HG02973 (cell line): ENCODE measurements at regions not wholly inside any gene's neighbourhood (a gene's known extent, or its start where the extent isn't known, plus 50 kb on each side); places are given as distances from the start of the nearest gene placed in this dataset.
"Not testable (repeated sequence)": the region's sequence is repeated elsewhere in the genome, so short reads cannot be mapped to it uniquely, and the experiment has no call there.

Experiments used
- ATAC-seq: cut with Tn5 transposase; IDR thresholded peaks from one replicate; pipeline ENCODE4 v1.9.1; 2021; ENCODE audit warnings: moderate library complexity; ENCODE audit not compliant: unreplicated experiment

DNA sequence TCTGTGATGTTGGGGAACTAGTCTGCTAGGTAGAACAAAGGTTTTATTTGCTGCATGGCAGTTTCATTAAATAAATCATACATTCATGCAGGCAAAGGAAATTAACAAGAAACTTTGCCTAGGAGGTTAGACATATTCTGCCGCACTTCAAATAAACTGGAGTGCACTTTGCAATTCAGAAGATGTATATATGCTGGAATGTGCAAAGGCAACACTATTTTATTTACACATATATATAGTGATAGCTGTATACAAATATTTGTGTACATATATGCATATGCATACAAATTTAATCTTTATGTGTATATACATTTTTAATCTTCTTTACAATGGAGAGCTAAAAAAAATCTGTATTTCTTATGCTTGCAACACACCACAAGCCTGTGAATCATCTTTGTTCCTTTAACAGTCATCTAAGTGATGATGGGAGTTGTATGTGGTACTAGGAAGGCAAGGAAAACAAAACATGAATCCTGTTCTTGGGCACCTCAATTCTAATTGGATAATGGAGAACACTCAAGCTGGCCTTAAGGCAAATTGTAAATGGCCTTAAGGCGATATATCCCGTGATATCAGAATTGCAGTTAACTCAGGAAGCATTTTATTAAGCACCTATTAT, 605.8 kb upstream of the CAMK1G start:
- ATAC-seq = no peak

DNA sequence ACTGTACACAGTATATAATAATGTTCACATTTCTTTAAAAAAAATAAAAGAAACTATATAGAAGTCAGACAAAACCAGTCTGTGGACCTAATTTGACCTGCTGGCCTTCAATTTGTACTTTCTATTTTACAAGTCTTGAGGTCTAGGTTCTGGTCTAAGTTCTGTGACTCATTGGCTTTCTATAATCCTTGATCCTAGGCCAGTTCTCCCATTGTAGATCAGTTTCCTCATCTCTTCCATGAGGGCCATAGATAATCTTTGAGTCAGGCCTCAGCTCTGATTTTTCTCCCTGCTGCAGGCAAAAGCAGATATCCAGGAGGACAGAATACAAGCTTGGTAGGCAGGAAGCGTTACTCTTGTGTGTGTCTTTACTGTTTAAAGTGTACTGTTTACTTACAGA, 603.7 kb upstream of the CAMK1G start:
- ATAC-seq = no peak

DNA sequence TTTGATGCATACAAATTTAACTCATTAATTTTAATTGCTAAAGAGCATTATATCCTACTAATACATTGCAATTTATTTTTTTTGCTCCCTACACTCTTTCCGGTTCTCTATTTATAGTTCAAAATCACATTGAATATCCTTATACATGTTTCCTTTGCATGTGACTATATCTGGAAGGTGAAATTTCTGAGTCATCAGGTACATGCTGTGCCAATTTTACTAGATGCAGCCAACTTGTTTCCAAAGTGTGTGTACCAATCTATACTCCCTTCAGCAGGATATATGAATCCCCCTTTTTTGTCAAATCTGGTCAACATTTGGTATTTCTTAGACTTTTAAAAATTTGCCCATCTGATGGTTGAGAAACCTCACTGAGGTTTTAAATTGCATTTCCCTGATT, 602.9 kb upstream of the CAMK1G start:
- ATAC-seq = no peak

DNA sequence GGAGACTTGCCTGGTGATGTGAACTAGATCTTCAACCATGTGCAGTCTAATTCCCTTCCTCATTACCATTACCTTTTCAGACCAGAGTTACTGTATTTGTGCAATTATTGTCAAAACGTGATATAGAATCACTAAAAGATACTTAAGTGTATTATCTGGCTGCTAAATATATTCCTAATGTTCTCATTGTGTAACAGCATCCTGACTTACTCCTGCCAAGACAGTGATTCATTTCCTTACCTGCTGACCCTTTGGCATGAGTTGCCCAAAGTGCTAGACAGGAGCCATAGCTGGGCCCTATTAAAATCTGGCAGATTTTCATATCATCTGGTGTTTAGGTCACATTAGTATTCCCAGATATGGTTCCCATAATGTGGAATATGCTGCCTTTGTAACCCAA, 598.3 kb upstream of the CAMK1G start:
- no peak for ATAC-seq

DNA sequence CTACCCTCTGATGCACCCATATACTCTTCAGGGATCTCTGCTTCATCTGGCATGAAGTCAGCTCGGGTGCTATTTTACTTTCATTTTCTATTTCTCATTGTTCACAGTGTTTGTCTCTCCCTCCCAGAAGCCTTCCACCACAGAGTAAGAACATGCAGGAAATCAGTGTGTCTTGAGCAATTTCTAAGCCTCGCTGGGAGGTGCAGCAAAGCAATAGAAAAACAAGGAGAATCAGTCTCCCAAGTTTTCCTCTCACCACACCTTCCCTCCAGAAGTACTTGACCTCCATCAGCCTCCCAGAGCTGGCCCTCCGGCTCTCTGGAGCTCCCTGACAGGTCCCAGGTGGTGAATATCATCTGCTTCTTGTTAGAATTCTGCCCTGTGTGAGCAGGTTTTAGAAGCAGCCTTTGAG, 594.7 kb upstream of the CAMK1G start:
- ATAC-seq = peak; percentile 96

DNA sequence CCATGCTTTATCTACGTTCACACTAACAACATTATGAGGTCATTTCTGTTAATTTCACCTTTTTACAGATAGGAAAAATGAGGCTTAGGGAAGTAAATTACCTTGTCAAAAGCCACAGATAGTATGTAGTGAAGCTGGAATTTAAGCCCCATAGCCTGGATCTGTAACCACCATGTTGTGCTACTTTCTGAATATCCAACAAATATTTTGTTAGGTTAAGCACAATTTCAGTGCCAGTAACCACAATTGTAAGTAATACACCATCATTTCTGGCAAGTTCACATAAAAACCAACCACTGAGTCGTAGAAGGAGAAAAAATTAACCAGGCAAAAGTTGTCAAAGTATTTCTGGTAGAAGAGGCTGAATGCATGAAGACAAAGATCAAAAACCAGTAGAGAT, 593.1 kb upstream of the CAMK1G start:
- ATAC-seq = no peak

DNA sequence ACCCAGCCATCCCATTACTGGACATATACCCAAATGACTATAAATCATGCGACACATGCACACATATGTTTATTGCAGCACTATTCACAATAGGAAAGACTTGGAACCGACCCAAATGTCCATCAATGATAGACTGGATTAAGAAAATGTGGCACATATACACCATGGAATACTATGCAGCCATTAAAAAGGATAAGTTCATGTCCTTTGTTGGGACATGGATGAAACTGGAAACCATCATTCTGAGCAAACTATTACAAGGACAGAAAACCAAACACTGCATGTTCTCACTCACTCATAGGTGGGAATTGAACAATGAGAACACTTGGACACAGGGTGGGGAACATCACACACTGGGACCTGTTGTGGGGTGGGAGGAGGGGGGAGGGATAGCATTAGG, 586.5 kb upstream of the CAMK1G start:
- ATAC-seq = not testable (repeated sequence)

DNA sequence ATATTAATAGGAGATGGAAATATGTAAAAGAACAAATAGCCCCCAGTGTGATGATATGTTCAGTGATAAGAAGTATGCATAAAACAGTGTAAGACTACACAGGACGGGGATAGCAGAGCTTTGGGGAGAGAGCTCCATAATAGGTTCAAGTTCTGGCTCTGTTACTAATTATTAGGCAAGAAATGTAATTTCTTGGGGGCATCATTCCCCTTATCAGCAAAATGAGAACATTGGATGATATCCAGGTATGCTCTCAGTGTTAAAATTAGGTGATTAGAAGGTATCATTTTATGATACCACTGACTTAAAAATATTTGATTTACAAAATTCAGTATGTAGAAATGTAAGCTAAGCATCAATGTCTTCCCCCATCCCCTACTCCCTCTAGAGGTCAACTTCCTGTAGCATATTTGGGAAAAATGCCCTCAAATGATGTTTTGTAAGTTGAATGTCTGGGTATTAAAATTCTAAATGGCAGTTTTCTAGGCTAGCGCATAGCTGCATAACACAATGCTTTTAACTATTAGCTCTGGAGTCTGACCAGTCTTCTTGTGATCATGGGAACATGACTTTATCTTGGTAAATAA, 585.7 kb upstream of the CAMK1G start:
- ATAC-seq = no peak

DNA sequence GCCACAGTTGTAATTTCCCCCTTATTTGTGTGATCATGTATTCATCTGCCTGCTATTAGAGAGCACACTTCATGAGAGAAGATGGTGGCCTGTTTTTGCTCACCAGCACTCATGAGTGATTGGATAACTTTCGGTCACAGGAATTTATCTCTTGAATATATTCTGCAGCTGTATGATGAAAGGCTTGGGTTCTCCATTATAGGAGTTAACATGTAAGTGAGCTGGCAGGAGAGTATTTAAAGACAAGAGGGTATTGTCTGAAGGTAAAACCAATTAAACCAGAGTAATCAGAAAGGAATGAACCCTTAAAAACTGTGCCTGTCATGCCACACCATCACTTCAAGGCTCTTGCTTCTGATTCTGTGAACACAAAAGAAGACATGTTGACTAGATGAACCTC, 574.9 kb upstream of the CAMK1G start:
- ATAC-seq = no peak

DNA sequence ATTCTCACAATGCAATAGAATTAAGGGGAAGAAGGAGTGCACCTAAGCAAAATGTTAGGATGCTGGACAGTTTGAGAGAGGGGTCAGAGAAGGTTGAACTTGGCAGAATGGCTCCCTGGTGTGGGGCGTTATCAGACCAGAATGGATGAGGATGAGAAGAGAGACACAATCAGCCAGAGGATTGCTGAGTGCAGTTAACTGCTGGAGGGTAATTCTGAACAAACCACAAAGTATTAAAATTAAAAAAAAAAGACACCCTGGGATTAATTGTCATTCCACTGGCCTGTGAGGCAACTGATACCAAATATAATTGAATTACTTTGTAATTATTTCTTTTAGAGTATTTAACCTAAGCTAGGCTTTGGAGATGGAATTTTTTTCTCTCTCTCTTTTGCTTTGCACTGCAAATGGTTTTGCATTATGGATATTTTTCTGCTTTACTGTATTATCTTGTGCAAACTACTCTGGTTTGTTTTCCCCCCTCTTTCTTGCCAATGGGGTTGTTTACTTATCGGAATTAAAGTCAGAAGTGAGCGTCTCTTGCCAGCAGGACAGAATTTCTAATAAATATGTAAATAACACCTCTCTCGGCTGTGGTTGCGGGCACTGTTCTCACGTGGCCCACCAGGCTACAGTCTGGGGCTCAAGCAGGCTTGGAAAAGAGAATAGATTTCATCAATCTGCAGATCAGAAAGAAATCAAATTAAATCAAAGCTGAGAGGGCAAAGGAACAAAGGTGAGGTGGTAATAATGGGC, 572.9 kb upstream of the CAMK1G start:
- ATAC-seq = no peak

DNA sequence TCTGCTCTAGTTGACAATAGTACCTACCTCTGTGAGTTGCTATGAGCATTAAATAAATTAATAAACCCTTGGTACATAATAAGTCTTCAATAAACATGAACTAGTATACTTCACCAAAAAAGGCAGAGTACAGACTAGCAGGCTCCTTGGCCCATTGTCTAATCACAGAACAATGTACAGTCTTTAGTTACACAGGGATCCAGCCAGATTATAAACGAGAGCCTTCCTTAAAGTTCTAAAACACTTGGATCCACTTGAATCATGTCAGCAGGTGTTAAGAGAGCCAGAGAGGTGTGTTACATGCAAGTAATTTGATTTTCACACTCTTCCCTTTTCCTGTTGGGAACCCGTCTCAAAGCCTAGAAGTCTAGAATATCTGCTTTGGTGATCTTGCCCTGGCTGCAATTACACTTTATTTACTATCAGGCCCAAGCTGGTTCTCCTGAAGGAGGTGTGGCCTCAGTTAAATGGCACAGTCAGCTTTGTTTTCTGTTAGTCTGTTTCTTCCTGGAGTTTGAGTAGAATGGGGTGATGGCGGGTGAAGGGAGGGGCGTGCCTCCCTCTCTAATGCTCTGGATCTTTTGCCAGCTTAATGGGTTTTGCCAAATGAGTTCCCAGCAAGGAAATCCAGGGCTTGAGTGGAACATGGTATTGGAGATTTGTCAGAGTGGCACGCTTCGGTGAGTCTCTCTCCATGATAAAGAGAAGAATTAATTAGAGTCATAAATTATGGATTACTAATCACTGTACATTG, 570.9 kb upstream of the CAMK1G start:
- ATAC-seq = no peak

DNA sequence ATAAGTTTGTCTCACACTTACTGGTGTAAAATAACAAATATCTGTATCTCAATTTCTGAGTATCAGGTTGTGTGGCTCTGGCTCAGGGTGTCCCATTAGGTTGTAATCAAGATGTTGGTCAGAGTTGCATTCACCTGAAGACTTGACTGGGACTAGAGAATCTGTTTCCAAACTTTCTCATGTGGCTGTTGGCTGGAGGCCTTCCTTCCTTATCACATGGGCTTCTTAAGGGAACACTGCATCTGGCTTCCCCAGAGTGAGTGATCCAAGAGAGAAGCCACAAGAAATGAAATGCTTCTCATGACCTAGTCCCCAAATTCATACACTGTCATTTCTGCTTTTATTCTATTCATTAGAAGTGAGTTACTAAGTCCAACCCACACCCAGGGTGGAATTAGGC, 568.4 kb upstream of the CAMK1G start:
- ATAC-seq = no peak

DNA sequence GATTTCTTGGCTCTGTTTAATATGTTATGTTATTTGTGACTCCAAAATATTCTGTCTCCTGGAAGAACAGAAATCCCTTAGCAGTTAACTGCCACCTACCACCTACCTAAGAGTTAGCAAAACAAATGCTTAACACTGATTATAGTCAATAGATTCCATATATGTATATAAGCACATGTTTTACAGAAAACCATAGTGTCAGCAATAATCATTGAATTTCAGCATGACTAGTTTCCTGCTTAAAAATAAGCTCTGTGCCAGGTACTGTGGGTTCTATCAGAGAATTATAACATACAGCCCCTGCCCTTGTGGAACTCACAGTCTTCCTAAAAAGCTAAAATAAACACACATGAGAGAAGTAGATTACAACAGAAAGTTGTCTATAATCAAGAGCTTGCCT, 561.9 kb upstream of the CAMK1G start:
- no peak for ATAC-seq

DNA sequence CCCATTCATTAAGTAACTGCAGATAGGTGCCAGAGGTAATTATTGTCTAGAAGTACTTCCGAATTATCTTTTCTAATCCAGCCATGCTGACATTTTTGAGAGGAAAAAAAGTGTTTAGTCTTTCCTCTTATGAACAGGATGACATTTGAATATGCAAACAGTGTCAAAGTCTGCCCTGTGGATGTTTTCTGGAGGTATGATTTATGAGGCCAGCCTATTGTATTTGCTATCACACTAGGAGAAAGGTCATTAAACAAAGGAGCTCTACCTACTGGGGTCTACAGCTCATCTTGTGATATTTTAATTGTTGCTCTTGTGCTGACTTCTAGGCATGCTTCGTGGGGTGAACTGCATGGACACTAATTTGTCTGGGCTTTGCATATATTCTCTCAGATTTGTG, 559.7 kb upstream of the CAMK1G start:
- ATAC-seq = no peak

DNA sequence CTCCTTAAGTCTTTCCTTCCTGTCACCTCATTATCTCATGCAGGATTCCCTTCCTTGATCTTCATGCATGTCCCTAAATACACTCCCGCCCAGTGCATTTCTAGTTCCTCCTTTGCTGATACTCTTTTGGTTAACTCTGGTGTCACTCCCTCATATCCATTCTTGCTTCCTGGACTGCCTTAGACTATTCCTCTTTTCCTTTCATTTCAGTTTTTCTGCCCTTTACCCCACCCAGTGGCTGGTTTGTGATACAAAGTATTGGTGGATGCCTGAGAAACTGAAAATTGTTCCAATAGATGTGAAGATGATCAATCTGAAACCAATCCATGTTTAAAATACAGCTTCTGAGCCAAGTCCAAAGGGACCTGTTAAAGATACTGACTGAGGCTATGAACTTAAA, 553.8 kb upstream of the CAMK1G start:
- no peak for ATAC-seq

DNA sequence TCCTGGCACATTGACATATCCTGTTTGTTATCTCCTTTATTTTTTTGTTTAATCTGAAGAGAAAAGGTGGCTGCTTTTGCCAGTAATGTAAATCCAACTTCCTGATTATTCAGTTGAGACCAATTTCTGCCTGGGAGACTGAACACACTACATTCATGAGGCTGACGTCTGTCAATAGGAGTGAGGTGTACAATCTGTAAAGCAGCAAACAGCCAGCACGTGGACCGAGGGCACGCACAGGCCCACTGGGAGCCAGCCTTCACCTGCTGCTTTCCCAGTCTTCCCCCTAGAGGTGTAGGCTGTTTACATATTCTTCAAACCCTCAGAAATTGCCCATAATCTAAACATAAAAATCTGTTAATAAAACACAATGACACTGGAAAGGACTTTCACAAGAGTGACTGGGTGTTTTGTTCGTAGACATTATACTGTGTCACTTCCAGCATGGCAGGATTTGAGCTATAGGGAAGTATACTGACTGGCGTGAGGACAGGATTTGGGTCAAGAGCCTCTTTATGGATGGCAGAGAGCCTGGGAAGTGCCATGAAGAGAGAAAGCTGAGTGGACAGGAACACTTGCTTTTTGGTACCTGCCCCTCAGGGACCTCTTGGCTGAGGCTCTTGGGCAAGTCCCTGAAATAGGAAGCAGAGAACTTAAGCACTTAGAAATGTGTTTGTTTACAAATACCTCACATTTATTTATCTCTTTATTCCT, 552.9 kb upstream of the CAMK1G start:
- ATAC-seq = no peak

DNA sequence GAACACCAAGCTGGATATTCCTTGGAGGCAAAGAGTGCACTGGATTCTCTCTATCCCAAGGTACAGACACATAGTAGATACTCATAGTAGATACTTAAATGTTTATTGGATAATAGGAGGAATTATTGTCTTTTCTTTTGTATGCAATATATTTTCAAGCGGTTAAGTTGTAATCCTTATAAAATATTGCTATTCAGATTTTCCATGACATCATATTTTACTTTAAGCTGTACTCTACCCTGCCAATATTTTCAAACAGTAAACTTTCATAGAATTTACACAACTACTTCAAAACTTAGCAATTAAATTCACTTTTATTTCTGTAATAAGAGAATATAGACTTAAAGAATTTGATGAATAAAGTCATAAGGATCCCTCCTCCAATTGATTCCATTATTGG, 546.5 kb upstream of the CAMK1G start:
- ATAC-seq = no peak

DNA sequence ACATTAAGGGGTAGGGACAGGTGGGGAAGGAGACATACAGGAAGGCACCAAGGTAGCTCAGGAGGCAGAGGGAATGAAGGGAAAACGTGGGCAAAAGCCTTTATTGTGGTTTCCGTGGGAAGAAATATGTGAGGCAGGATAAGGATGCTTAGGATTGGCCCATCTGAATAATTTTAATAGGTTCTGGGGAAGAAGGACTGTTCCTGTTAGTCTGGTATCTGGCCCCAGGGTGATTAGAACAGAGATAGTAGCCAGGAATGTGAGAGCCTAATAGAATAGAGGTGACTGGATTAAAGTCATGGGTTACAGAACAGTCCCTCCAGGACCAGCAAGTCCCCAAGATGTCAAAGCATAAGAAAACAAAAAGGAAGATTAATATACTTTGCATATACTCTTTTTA, 545.2 kb upstream of the CAMK1G start:
- ATAC-seq = no peak

DNA sequence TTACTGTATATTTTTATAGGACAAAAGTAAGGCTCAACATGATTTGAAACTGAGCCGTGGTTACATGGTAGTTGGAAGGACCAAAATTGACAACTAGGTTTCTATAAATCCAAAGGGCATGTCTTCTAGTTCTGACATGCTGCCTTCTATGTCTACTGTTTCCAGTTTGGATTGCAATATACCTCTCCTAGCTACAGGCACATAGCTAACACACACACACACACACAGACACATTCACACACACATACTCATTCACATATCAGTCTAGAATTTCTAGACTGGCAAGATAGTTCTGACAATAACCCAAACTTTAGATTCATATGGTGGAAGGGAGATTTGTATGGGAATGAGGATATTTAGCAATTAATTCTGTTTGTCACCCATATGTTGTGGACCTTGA, 544.8 kb upstream of the CAMK1G start:
- ATAC-seq = no peak

DNA sequence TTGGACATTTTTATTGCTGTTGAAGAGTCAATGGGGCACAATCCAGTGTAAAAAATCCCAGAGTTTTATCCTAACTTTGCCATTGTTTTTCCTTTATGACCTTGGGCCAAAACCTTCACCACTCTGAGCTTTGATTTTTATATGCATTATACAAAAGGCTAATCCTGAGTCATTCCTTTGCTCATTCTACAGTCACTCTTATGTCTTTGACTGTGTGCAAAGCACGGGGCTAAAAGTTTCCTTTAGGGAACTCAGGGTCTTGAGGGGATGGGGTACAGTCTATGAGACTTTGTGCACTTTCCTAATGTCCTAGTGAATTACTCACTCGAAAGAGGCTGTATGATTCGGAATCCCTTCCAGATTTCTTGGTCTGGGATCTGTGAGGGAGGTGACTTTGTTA, 543.2 kb upstream of the CAMK1G start:
- no peak for ATAC-seq

DNA sequence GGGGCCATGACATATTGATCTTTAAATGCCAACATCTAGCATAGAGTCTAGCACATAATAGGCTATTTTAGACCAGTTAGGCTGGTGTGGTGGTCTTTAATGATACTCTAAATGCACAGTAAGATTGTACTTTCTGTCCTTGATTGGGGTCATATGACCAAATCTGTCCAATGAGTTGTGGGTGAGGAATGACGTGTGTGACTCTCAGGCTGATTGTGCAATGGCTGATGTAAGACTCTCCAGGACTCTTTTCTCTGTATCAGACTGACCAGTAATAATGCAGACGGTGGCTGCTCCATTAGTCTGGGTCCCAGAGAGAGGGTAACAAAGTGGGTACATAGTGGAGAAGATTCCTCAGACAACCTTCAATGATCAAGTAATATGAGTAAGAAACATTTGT, 541.6 kb upstream of the CAMK1G start:
- no peak for ATAC-seq
